ENCODE measurements at regions not wholly inside any gene's neighbourhood (a gene's known extent, or its start where the extent isn't known, plus 50 kb on each side); places are given as distances from the start of the nearest gene placed in this dataset.

DNA sequence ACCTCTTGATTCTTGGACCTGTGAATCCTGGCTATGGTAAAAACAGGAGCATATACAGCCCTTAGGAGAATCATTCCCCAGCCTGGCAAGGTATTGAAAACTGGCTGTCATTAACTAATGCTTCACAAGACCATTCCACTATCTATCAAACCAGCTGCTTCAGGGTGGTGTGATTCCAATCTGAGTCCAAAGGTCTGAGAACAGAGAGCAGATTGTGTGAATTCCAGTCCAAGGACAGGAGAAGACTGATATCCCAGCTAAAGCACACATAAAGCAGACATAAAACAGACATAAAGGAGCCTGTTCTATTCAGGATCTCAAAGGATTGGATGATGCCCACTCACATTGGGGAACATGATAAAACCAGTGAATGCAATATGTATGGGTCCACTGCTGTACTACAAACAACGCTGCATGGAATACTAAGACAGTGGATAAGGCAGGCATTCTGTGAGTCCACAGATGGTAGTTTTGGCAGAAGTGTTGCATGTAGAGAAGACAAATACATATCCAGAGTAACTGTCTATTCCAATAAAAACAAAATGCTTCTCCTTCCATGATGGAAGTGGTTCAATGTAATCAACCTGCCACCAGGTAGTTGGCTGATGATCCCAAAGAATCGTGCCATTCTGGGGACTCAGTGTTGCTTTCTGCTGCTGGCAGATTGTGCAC, 363.9 kb downstream of the KCNJ3 start:
- no peak for TF ChIP-seq CTCF (conservative IDR thresholded peaks at IDR 0.05 in 1 of 2, IDR thresholded peaks at IDR 0.05 in 1 of 2; ENCODE audit: low read depth in 1 of 2, low read length in 2 of 2)
- no peak for TF ChIP-seq EZH2 (IDR thresholded peaks at IDR 0.05; ENCODE audit: low read length, missing control alignments)

Measured in fibroblast of lung (primary cell).